H1 (cell line): ENCODE measurements at regions not wholly inside any gene's neighbourhood (a gene's known extent, or its start where the extent isn't known, plus 50 kb on each side); places are given as distances from the start of the nearest gene placed in this dataset.

Source experiments
- HDAC6 ChIP-seq: IDR thresholded peaks from one replicate; pipeline ENCODE4 v1.7.1; 2012; ENCODE audit warnings: low read depth, mild to moderate bottlenecking, inconsistent platforms, low read length, moderate library complexity
- KDM1A ChIP-seq: fragments of 200-600, 300-600 bp; sonication (generic); IDR thresholded peaks from 2 replicates; pipeline ENCODE4 v1.7.1; 2016; ENCODE audit warnings: mild to moderate bottlenecking, low read length, borderline replicate concordance

DNA sequence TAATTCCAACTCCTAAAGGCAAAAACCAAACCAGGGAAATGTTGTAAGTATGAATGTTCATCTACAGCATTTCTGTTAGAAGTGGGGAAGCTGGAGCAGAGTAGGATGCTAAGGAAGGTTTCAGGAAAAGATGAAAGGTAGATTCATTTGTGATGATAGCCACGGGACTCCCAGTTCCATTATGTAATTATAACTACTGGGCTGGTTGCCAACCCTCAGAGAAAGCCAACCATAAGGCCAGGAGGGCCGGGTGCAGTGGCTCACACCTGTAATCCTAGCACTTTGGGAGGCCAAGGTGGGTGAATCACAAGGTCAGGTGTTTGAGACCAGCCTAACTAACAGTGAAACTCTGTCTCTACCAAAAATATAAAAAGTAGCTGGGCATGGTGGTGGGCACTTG is 288.9 kb upstream of the ETAA1 start (continued):
- TF ChIP-seq HDAC6 (no peak), KDM1A (no peak)
